ENCODE measurements at regions not wholly inside any gene's neighbourhood (a gene's known extent, or its start where the extent isn't known, plus 50 kb on each side); places are given as distances from the start of the nearest gene placed in this dataset.

GRCh38 chr4:164485136-164485535 lies 268.8 kb upstream of the SMIM31 start:
- no peak for DNase-seq (ENCODE audit: low spot score, unreplicated experiment)
- Mint-ChIP-seq H3K4me3 (ENCODE audit: low read depth) (no peak overlapping the region), H3K27ac (no peak overlapping the region), H3K9me3 (ENCODE audit: low read depth) (no peaks in the 10 kb centered on the region), H3K27me3 (no peaks in the 10 kb centered on the region), H3K4me1 (ENCODE audit: low read depth) (no peaks in the 10 kb centered on the region), H3K36me3 (ENCODE audit: insufficient read depth) (no peaks in the 10 kb centered on the region)
- no peak for TF ChIP-seq CTCF (IDR thresholded peaks at IDR 0.05; ENCODE audit: unreplicated experiment)

- Mint-ChIP-seq H3K27me3 (no peaks in the 10 kb centered on the region), H3K4me1 (ENCODE audit: low read depth) (no peaks in the 10 kb centered on the region), H3K27ac (no peak overlapping the region), H3K4me3 (ENCODE audit: low read depth) (no peak overlapping the region), H3K36me3 (ENCODE audit: insufficient read depth) (no peaks in the 10 kb centered on the region), H3K9me3 (ENCODE audit: low read depth) (peaks cover 2% of the 10 kb centered on the region)
- DNase-seq (ENCODE audit: low spot score, unreplicated experiment), result no peak
- no peak for TF ChIP-seq CTCF (IDR thresholded peaks at IDR 0.05; ENCODE audit: unreplicated experiment)
Observed at GRCh38 chr4:164488114-164488513, 265.8 kb upstream of the SMIM31 start.

GRCh38 chr4:164501074-164501473 lies 252.9 kb upstream of the SMIM31 start:
- peaks cover 11% of the 10 kb centered on the region for H3K4me1 Mint-ChIP-seq (ENCODE audit: low read depth)
- no peaks in the 10 kb centered on the region for H3K9me3 Mint-ChIP-seq (ENCODE audit: low read depth)
- no peak overlapping the region for H3K27ac Mint-ChIP-seq
- H3K36me3 Mint-ChIP-seq (ENCODE audit: insufficient read depth), result no peaks in the 10 kb centered on the region
- no peaks in the 10 kb centered on the region for H3K27me3 Mint-ChIP-seq
- TF ChIP-seq CTCF (IDR thresholded peaks at IDR 0.05; ENCODE audit: unreplicated experiment), result no peak
- H3K4me3 Mint-ChIP-seq (ENCODE audit: low read depth), result no peak overlapping the region
- DNase-seq (ENCODE audit: low spot score, unreplicated experiment), result no peak

- Mint-ChIP-seq H3K36me3 (ENCODE audit: insufficient read depth) (no peaks in the 10 kb centered on the region), H3K27ac (no peak overlapping the region), H3K9me3 (ENCODE audit: low read depth) (no peaks in the 10 kb centered on the region), H3K4me3 (ENCODE audit: low read depth) (no peak overlapping the region), H3K27me3 (no peaks in the 10 kb centered on the region), H3K4me1 (ENCODE audit: low read depth) (peaks cover 16% of the 10 kb centered on the region)
- no peak for DNase-seq (ENCODE audit: low spot score, unreplicated experiment)
- no peak for TF ChIP-seq CTCF (IDR thresholded peaks at IDR 0.05; ENCODE audit: unreplicated experiment)
Observed at GRCh38 chr4:164503874-164504273, 250.1 kb upstream of the SMIM31 start.

- no peak for TF ChIP-seq CTCF (IDR thresholded peaks at IDR 0.05; ENCODE audit: unreplicated experiment)
- H3K27me3 Mint-ChIP-seq, result no peaks in the 10 kb centered on the region
- no peak overlapping the region for H3K27ac Mint-ChIP-seq
- no peaks in the 10 kb centered on the region for H3K36me3 Mint-ChIP-seq (ENCODE audit: insufficient read depth)
- H3K4me3 Mint-ChIP-seq (ENCODE audit: low read depth), result no peak overlapping the region
- H3K9me3 Mint-ChIP-seq (ENCODE audit: low read depth), result no peaks in the 10 kb centered on the region
- no peak for DNase-seq (ENCODE audit: low spot score, unreplicated experiment)
- peaks cover 4% of the 10 kb centered on the region for H3K4me1 Mint-ChIP-seq (ENCODE audit: low read depth)
Observed at GRCh38 chr4:164508097-164508496, 245.8 kb upstream of the SMIM31 start.
